NT2/D1 (cell line): ENCODE measurements at regions not wholly inside any gene's neighbourhood (a gene's known extent, or its start where the extent isn't known, plus 50 kb on each side); places are given as distances from the start of the nearest gene placed in this dataset.

Experiments used
- SUZ12 ChIP-seq: IDR thresholded peaks from 2 replicates; pipeline ENCODE4 v1.6.1; 2011; ENCODE audit not compliant: insufficient read length, insufficient read depth; ENCODE audit errors: extremely low read depth
- YY1 ChIP-seq: IDR thresholded peaks from 2 replicates; pipeline ENCODE4 v1.6.1; 2011; ENCODE audit not compliant: insufficient read length, insufficient read depth
- ZNF274 ChIP-seq: IDR thresholded peaks from 2 replicates; pipeline ENCODE4 v1.6.1; 2011; ENCODE audit warnings: mild to moderate bottlenecking, low read depth, low read length

DNA sequence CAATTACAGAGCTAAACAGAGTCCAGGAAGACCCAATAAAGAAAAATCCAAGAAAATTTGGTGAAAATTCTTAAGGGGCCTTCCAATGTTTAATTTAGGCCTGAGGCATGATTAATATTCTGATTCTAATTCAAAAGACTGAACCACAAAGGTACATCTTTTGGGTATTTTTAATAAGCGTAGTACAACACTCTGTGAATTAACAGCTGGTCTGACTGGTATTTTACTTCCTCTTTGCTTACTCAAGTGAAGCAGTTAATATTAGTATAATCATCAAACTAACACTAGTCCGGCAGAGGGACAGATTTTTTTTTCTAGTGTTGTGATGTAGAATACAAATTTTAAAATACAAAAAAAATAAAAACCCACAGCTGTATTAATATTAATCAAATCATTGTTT, 652.9 kb downstream of the NR4A2 start:
- TF ChIP-seq YY1 (no peak), ZNF274 (no peak), SUZ12 (no peak)
